Tibial nerve (tissue), 4 donors: ENCODE measurements at regions not wholly inside any gene's neighbourhood (a gene's known extent, or its start where the extent isn't known, plus 50 kb on each side); places are given as distances from the start of the nearest gene placed in this dataset.
A peak's percentile ranks its signal among the peaks of the same experiment; 100 is the strongest.
"Not testable (repeated sequence)": the region's sequence is repeated elsewhere in the genome, so short reads cannot be mapped to it uniquely, and the experiment has no call there.

Experiments
- DNase-seq, 2 donors: peaks; one replicate each; pipeline ENCODE4 v3.0.0-alpha.2; 2019; ENCODE audit warnings: low spot score in 2 of 2
- H3K27ac ChIP-seq, 4 donors: fragments of 200-600 bp; sonication (generic) in 3 of 4; one replicate each; pipeline ENCODE4 v1.5.1; 2017 to 2019; ENCODE audit warnings: mild to moderate bottlenecking in 1 of 4
- H3K27me3 ChIP-seq, 2 donors: fragments of 200-600 bp; sonication (generic) in 1 of 2; one replicate each; pipeline versions ENCODE4 v1.5.1 to v1.6.0; 2017 to 2019
- H3K36me3 ChIP-seq, 3 donors: fragments of 200-600 bp; sonication (generic); one replicate each; pipeline ENCODE4 v1.5.1; 2018 to 2019
- H3K4me1 ChIP-seq, 4 donors: fragments of 200-600 bp; sonication (generic) in 3 of 4; one replicate each; pipeline ENCODE4 v1.5.1; 2017 to 2019
- H3K4me3 ChIP-seq, 4 donors: fragments of 200-600 bp; sonication (generic) in 3 of 4; one replicate each; pipeline ENCODE4 v1.5.1; 2017 to 2019; ENCODE audit warnings: mild to moderate bottlenecking in 1 of 4, moderate library complexity in 1 of 4
- H3K9me3 ChIP-seq, 4 donors: fragments of 200-600 bp; sonication (generic) in 3 of 4; one replicate each; pipeline ENCODE4 v1.5.1; 2017 to 2019
- EP300 ChIP-seq, 2 donors: sonication (generic); formaldehyde crosslinking; IDR thresholded peaks; one replicate each; pipeline ENCODE4 v1.6.1; 2017; ENCODE audit warnings: antibody characterized with exemption in 2 of 2, mild to moderate bottlenecking in 1 of 2
- POLR2A ChIP-seq, 2 donors: fragments of 450-650 bp; IDR thresholded peaks; one replicate each; pipeline ENCODE4 v1.6.1; 2017; ENCODE audit warnings: antibody characterized with exemption in 2 of 2, mild to moderate bottlenecking in 2 of 2, moderate library complexity in 2 of 2
- WGBS, 2 donors: methylation state at CpG; one replicate each; pipeline ENCODE4 v1.1.5; 2018; 5-methylcytosine and 5-hydroxymethylcytosine counted together
- TF ChIP-seq, protein P1 (sequence below), 5 experiments: fragments of 200-600 bp in 3 of 5; fragments of 450-650 bp in 2 of 5; sonication (generic) in 3 of 5; IDR thresholded peaks; one replicate each; pipeline ENCODE4 v1.5.1; 2016 to 2019; ENCODE audit warnings: antibody characterized with exemption in 5 of 5, mild to moderate bottlenecking in 3 of 5, moderate library complexity in 2 of 5

DNA sequence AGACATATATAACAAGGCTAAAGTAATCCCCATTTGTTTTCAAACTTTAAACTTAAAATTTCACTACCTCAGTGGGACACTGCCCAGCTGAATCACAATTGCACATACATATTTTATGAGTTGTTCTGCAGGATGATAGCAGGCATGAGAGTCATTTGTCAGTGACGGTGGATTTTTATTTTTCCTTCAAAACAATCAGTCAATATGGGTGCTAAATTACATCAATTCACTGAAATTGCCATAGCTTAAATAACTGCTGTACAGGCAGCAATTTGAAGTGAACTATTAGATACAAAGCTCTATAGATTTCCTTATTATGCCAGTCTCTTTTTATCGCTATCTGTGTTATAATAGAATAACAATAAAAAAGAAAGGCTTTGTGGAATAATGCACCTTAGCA lies 784.6 kb upstream of the ANO3 start:
- H3K4me1 ChIP-seq, result no peaks in the 10 kb centered on the region
- H3K36me3 ChIP-seq, result no peaks in the 10 kb centered on the region
- H3K27me3 ChIP-seq, result no peaks in the 10 kb centered on the region
- H3K9me3 ChIP-seq, result no peaks in the 10 kb centered on the region
- H3K4me3 ChIP-seq, result no peak overlapping the region
- WGBS, 2 donors, result 74% methylated on average over 2 of the region's 2 CpGs
- TF ChIP-seq, protein P1, sequence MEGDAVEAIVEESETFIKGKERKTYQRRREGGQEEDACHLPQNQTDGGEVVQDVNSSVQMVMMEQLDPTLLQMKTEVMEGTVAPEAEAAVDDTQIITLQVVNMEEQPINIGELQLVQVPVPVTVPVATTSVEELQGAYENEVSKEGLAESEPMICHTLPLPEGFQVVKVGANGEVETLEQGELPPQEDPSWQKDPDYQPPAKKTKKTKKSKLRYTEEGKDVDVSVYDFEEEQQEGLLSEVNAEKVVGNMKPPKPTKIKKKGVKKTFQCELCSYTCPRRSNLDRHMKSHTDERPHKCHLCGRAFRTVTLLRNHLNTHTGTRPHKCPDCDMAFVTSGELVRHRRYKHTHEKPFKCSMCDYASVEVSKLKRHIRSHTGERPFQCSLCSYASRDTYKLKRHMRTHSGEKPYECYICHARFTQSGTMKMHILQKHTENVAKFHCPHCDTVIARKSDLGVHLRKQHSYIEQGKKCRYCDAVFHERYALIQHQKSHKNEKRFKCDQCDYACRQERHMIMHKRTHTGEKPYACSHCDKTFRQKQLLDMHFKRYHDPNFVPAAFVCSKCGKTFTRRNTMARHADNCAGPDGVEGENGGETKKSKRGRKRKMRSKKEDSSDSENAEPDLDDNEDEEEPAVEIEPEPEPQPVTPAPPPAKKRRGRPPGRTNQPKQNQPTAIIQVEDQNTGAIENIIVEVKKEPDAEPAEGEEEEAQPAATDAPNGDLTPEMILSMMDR (IDR thresholded peaks at IDR 0.05), result no peak
- TF ChIP-seq POLR2A (IDR thresholded peaks at IDR 0.05), result no peak
- TF ChIP-seq EP300 (IDR thresholded peaks at IDR 0.05), result no peak
- DNase-seq, result no peak
- H3K27ac ChIP-seq, result no peak overlapping the region

GRCh38 chr11:25562417-25562816 lies 769.5 kb upstream of the ANO3 start:
- no peak for DNase-seq
- Histone ChIP-seq H3K9me3 (no peaks in the 10 kb centered on the region), H3K4me1 (peaks cover 0 to 17% (median 0%) of the 10 kb centered on the region in 4 donors), H3K36me3 (no peaks in the 10 kb centered on the region), H3K27ac (no peak overlapping the region), H3K4me3 (no peak overlapping the region), H3K27me3 (no peaks in the 10 kb centered on the region)
- TF ChIP-seq, protein P1 (IDR thresholded peaks at IDR 0.05), result no peak
- TF ChIP-seq EP300 (IDR thresholded peaks at IDR 0.05), result peak in 1 of 2 donors; percentile 27
- WGBS, 2 donors, result 69 to 70% methylated on average over 2 of the region's 2 CpGs

DNA sequence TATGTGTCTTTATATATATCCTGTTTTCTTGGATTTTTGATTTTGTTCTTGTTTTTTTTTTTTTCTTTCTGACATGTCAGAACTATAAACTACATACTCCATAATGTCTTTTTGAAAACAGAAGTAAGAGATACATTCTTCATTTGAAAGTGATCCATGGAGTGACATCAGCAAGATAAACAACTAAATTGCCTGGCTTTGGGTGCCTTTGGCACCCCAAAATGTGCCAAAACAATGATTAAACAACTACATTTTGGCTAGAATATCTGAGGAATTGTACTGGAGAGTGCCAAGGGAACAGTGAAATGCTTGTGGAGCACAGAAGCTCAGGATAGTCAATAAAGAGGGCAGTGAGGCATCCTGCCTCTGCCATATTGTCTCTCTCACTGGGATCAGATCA lies 766.1 kb upstream of the ANO3 start:
- H3K9me3 ChIP-seq, result no peaks in the 10 kb centered on the region
- H3K27me3 ChIP-seq, result no peaks in the 10 kb centered on the region
- DNase-seq, result no peak
- H3K4me1 ChIP-seq, result peaks cover 0 to 21% (median 2%) of the 10 kb centered on the region in 4 donors
- TF ChIP-seq, protein P1 (IDR thresholded peaks at IDR 0.05), result no peak
- no peak for TF ChIP-seq POLR2A (IDR thresholded peaks at IDR 0.05)
- no peak for TF ChIP-seq EP300 (IDR thresholded peaks at IDR 0.05)
- no peak overlapping the region for H3K4me3 ChIP-seq
- H3K36me3 ChIP-seq, result no peaks in the 10 kb centered on the region
- H3K27ac ChIP-seq, result peak overlapping the region in 1 of 4 donors; percentile 39

DNA sequence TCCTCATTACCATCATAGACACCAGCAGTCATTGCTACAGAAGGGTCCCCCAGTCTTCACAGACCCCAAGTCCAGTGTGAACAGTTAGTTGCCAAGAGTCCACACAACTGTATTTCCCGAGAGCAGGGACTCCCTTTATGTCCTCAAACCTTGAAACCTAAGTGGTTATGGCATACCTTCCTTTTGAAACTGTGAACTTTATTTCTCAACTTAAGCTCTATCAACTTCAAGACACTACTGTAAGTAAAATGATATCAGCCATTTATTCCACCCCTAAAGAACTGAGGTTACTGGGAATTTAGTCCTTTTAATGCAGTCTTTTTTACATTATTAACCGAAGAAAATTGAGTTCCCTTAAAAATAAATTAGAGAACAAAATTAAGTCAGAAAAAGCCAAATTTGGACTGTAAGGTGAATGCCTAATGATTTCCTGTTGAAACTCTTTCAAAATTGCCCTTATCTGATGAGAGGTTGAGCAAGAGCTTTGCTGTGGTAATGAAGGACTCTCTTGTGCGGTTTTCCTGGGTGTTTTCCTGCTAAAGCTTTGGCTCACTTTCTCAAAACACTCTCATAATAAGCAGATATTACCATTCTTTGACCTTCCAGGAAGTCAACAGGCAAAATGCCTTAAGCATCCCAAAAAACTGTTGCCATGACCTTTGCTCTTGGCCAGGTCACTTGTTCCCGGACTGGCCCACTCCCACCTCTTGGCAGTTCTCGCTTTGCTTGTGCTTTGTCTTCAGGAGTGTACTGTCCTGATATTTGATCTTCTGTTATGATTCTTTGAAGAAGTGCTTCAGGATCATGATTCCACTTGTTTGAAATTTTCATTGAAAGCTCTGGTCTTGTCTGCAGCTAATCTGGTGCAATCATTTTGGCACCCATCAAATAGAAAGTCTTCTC lies 765.4 kb upstream of the ANO3 start:
- peak; percentile 46 to 69 for DNase-seq
- 61 to 63% methylated on average over 5 of the region's 5 CpGs for WGBS, 2 donors
- Histone ChIP-seq H3K27ac (peak overlapping the region in 1 of 4 donors; percentile 39), H3K9me3 (no peaks in the 10 kb centered on the region), H3K4me3 (no peak overlapping the region), H3K4me1 (peaks cover 0 to 21% (median 2%) of the 10 kb centered on the region in 4 donors), H3K36me3 (no peaks in the 10 kb centered on the region), H3K27me3 (no peaks in the 10 kb centered on the region)
- TF ChIP-seq EP300 (IDR thresholded peaks at IDR 0.05) (peak in 1 of 2 donors; percentile 91), POLR2A (IDR thresholded peaks at IDR 0.05) (no peak)
- TF ChIP-seq, protein P1 (IDR thresholded peaks at IDR 0.05), result no peak

DNA sequence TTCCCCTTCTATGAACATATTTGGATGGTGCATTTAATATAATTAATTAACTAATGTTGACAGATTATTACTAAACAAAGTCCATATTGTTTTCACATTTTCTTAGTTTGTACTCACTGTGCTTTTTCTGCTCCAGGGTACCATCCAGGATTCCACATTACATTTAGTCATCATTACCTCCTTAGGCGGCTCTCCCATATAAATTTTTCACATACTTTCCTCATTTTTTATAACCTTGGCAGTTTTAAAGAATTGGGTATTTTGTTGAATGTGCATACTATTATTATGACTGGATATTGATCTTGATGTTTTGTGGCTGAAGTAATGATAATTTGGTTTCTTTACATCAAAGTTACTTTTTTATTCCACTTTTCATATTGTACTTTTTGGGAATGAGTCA lies 755.6 kb upstream of the ANO3 start:
- no peaks in the 10 kb centered on the region for H3K4me1 ChIP-seq
- no peaks in the 10 kb centered on the region for H3K36me3 ChIP-seq
- no peaks in the 10 kb centered on the region for H3K9me3 ChIP-seq
- 69 to 74% methylated on average over 1 of the region's 1 CpG for whole genome bisulfite sequencing, 2 donors
- no peaks in the 10 kb centered on the region for H3K27me3 ChIP-seq
- H3K4me3 ChIP-seq, result no peak overlapping the region
- H3K27ac ChIP-seq, result no peak overlapping the region
- DNase-seq, result no peak
- no peak for TF ChIP-seq POLR2A (IDR thresholded peaks at IDR 0.05)
- TF ChIP-seq, protein P1 (IDR thresholded peaks at IDR 0.05), result no peak
- TF ChIP-seq EP300 (IDR thresholded peaks at IDR 0.05), result no peak

DNA sequence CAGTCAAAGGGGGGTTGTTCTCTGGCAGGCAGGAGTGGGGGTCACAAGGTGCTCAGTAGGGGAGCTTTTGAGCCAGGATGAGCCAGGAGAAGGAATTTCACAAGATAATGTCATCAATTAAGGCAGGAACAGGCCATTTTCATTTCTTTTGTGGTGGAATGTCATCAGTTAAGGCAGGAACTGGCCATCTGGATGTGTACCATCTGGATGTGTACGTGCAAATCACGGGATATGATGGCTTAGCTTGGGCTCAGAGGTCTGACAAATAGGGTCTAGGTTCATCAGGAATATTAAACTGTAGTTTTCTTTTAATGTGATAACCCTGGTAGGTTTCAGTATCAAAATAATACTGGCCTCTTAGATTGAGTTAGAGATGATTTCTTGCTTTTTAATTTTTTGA lies 752.4 kb upstream of the ANO3 start:
- DNase-seq, H3K27me3 ChIP-seq, H3K4me3 ChIP-seq, H3K4me1 ChIP-seq, H3K27ac ChIP-seq, H3K36me3 ChIP-seq, H3K9me3 ChIP-seq: not testable (repeated sequence)
- WGBS, 2 donors, result 44 to 45% methylated on average over 2 of the region's 2 CpGs
